Nephron (organoid): ENCODE measurements at regions not wholly inside any gene's neighbourhood (a gene's known extent, or its start where the extent isn't known, plus 50 kb on each side); places are given as distances from the start of the nearest gene placed in this dataset.

Source experiments
- H3K27ac Mint-ChIP-seq, 3 experiments: 2 replicates each; pipeline ENCODE4 v1.8.0; 2020; ENCODE audit warnings: mixed read lengths in 3 of 3, mild to moderate bottlenecking in 2 of 3, moderate library complexity in 1 of 3
- H3K27me3 Mint-ChIP-seq: 2 replicates; pipeline ENCODE4 v1.8.0; 2021; ENCODE audit warnings: low read depth, mild to moderate bottlenecking, moderate library complexity, mixed read lengths
- H3K36me3 Mint-ChIP-seq: 2 replicates; pipeline ENCODE4 v1.8.0; 2020; ENCODE audit warnings: low read depth, mixed read lengths
- H3K4me1 Mint-ChIP-seq: 2 replicates; pipeline ENCODE4 v1.8.0; 2020; ENCODE audit warnings: mixed read lengths
- H3K4me3 Mint-ChIP-seq, 3 experiments: 2 replicates each; pipeline ENCODE4 v1.8.0; 2020; ENCODE audit warnings: mild to moderate bottlenecking in 3 of 3, mixed read lengths in 3 of 3, moderate library complexity in 2 of 3
- H3K9me3 Mint-ChIP-seq: 2 replicates; pipeline ENCODE4 v1.8.0; 2020; ENCODE audit warnings: mixed read lengths
- TF ChIP-seq, protein P1 (sequence below), 3 experiments: fragments of 200-600 bp; sonication (generic); IDR thresholded peaks; one replicate each; pipeline ENCODE4 v1.5.0; 2021; ENCODE audit warnings: antibody characterized with exemption in 3 of 3; ENCODE audit not compliant: unreplicated experiment in 3 of 3

DNA sequence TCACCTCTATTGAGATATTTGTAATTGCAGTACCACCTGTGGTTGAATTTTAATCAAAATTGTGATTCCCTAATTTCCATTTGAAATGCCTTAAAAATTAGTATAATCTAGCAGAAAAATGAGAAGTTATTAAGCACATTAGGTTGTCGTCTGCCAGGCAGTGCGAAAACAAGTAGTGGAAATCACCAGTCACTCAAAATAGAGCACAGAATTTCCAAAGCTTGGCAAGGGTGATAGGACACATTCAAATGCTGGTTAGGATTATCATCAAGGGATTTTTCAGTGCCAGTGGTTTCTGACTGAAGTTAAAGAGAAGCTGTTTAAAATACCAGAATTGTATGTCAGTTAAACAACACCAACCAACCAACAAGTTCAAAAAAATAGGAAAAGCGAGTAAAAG is 97.8 kb downstream of the PLK2 start:
- no peak overlapping the region for H3K4me3 Mint-ChIP-seq
- H3K4me1 Mint-ChIP-seq = peaks cover 21% of the 10 kb centered on the region
- H3K9me3 Mint-ChIP-seq = peaks cover 3% of the 10 kb centered on the region
- no peak overlapping the region for H3K27ac Mint-ChIP-seq
- no peaks in the 10 kb centered on the region for H3K36me3 Mint-ChIP-seq
- H3K27me3 Mint-ChIP-seq = peaks cover 3% of the 10 kb centered on the region
- TF ChIP-seq, protein P1, sequence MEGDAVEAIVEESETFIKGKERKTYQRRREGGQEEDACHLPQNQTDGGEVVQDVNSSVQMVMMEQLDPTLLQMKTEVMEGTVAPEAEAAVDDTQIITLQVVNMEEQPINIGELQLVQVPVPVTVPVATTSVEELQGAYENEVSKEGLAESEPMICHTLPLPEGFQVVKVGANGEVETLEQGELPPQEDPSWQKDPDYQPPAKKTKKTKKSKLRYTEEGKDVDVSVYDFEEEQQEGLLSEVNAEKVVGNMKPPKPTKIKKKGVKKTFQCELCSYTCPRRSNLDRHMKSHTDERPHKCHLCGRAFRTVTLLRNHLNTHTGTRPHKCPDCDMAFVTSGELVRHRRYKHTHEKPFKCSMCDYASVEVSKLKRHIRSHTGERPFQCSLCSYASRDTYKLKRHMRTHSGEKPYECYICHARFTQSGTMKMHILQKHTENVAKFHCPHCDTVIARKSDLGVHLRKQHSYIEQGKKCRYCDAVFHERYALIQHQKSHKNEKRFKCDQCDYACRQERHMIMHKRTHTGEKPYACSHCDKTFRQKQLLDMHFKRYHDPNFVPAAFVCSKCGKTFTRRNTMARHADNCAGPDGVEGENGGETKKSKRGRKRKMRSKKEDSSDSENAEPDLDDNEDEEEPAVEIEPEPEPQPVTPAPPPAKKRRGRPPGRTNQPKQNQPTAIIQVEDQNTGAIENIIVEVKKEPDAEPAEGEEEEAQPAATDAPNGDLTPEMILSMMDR (IDR thresholded peaks at IDR 0.05; ENCODE audit: unreplicated experiment in 3 of 3) = no peak

DNA sequence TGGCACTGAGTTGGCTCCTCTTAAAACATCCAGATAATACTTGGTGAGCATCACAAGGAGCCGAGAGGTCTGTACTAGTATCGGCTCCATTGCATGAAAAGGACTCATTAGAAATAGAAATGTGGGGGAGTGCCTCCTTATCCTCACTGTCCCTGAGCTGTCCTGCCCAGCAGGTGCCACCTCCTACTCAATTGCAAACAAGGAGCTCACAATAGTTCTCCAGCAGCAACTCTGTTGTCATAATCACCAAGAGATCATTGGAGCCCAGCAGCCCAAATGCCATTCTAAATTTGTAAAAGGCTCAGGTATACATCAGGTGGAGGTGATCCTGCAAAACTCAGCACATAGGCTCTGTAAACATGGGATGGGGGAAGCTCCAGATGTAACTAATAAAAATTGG is 99.1 kb downstream of the PLK2 start:
- H3K27ac Mint-ChIP-seq = no peak overlapping the region
- peaks cover 3% of the 10 kb centered on the region for H3K9me3 Mint-ChIP-seq
- TF ChIP-seq, protein P1 (IDR thresholded peaks at IDR 0.05; ENCODE audit: unreplicated experiment in 3 of 3) = no peak
- no peaks in the 10 kb centered on the region for H3K36me3 Mint-ChIP-seq
- H3K27me3 Mint-ChIP-seq = peaks cover 3% of the 10 kb centered on the region
- no peak overlapping the region for H3K4me3 Mint-ChIP-seq
- peaks cover 21% of the 10 kb centered on the region for H3K4me1 Mint-ChIP-seq

DNA sequence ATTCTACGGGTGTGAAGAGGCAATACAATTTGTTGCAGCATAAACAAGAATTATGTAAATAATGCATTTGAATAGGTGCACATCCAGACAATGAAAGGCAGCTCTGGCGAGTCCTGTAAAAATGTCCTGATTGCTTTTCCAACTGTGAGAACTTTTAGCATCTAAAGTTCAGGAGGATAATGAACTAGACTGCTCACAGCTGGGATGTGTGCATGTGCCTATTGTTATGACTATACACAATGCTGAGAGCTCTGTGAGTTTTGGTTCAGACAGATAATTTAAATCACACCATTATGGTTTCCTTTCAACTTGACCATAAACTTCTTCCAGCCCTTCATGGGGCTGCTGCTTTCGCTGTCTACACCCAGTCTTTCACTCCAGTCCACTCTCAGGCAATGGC is 99.9 kb downstream of the PLK2 start:
- Mint-ChIP-seq H3K36me3 (no peaks in the 10 kb centered on the region), H3K27ac (peak overlapping the region in 2 of 3 experiments; percentile 52 to 88)

GRCh38 chr5:58358501-58359178 is 101.2 kb downstream of the PLK2 start:
- H3K4me1 Mint-ChIP-seq = peaks cover 33% of the 10 kb centered on the region

More for the DNA sequence above, 99.9 kb downstream of the PLK2 start:
- TF ChIP-seq, protein P1 (IDR thresholded peaks at IDR 0.05; ENCODE audit: unreplicated experiment in 3 of 3) = no peak
- H3K4me3 Mint-ChIP-seq = no peak overlapping the region
- H3K4me1 Mint-ChIP-seq = peaks cover 22% of the 10 kb centered on the region
- H3K27me3 Mint-ChIP-seq = peaks cover 3% of the 10 kb centered on the region
- peaks cover 3% of the 10 kb centered on the region for H3K9me3 Mint-ChIP-seq

GRCh38 chr5:58357799-58358500 is 101.9 kb downstream of the PLK2 start:
- Mint-ChIP-seq H3K9me3 (no peaks in the 10 kb centered on the region), H3K36me3 (no peaks in the 10 kb centered on the region), H3K27ac (peak overlapping the region; percentile 52 to 88 (median 81))

More at GRCh38 chr5:58358501-58359178, 101.2 kb downstream of the PLK2 start:
- peak overlapping the region; percentile 52 to 88 (median 81) for H3K27ac Mint-ChIP-seq
- TF ChIP-seq, protein P1 (IDR thresholded peaks at IDR 0.05; ENCODE audit: unreplicated experiment in 3 of 3) = no peak
- H3K36me3 Mint-ChIP-seq = no peaks in the 10 kb centered on the region
- peaks cover 3% of the 10 kb centered on the region for H3K27me3 Mint-ChIP-seq
- H3K4me3 Mint-ChIP-seq = no peak overlapping the region
- H3K9me3 Mint-ChIP-seq = peaks cover 3% of the 10 kb centered on the region

More at GRCh38 chr5:58357799-58358500, 101.9 kb downstream of the PLK2 start:
- peaks cover 36% of the 10 kb centered on the region for H3K4me1 Mint-ChIP-seq
- peaks cover 3% of the 10 kb centered on the region for H3K27me3 Mint-ChIP-seq
- TF ChIP-seq, protein P1 (IDR thresholded peaks at IDR 0.05; ENCODE audit: unreplicated experiment in 3 of 3) = no peak
- no peak overlapping the region for H3K4me3 Mint-ChIP-seq
